Stimulated activated CD8-positive, alpha-beta memory T cell treated with anti-CD3 and anti-CD28 coated beads, Interleukin-7, amount 100 ng/mL, for 48 hours (primary cell): ENCODE measurements at regions not wholly inside any gene's neighbourhood (a gene's known extent, or its start where the extent isn't known, plus 50 kb on each side); places are given as distances from the start of the nearest gene placed in this dataset.

ENCODE experiments used
- DNase-seq, 2 donors: peaks; one replicate each; pipeline ENCODE4 v3.0.0-alpha.2; 2020; ENCODE audit warnings: low read depth in 1 of 2; ENCODE audit errors: extremely low read depth in 1 of 2

DNA sequence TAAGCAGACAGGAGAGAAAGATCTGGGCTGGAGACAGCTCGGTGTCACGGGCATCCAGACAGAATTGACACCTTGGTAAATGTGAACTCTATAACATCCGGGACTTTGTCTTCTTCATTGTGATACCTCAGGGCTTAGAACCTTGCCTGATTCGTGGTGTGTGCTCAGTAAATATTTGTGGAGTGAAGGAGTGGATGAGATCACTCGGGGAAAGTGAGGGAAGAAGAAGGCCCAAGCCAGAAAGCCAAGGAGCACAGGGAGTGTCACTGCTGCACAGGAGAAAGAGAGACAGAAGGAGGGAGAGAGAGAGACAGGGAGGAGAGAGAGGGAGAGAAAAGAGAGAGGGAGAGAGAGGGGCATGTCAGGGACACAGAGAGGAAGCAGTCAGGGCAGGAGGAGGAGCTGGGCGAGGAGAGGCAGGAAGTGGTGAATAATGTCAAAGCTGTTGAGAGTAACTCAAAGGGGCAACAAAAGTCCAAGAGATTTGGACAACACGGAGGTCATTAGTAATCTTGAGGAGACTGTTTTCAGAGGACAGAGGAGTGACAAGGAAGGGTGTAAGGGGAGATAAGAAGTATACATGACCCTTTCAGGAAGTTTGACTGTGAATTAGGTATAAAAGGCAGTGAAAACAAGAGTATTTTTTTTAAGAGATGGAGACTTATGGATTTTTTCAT is 141.6 kb upstream of the MAX start:
- DNase-seq, result no peak

DNA sequence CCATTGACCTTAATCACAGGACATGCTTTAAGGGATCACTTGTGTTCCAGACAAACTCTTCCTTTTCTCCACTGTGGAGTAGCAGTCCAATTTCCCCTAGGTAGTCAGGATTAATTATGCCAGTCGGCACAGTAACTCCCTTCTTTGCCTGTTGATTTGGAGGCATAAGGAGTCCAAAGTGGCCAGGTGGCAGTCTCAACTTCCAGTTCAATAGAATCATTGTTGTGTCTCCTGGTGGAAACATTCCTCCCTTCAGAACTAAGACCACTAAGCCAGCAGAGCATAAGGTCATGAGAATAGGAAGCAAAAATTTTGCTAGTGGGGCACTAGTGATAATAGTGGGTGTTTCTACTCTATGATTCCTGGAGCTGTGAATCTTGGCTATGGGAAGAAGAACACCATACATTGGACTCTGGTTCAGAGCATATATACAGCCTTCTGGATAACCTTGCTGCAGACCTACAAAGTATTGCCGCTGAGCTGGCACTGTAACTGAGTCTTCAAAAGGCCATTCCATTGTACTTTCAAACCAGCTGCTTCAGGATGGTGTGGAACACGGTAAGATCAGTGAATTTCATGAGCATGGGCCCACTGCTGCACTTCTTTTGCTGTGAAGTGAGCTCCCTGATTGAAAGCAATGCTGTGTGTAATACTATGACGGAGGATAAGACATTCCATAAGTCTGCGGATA is 147.3 kb upstream of the MAX start:
- no peak for DNase-seq

DNA sequence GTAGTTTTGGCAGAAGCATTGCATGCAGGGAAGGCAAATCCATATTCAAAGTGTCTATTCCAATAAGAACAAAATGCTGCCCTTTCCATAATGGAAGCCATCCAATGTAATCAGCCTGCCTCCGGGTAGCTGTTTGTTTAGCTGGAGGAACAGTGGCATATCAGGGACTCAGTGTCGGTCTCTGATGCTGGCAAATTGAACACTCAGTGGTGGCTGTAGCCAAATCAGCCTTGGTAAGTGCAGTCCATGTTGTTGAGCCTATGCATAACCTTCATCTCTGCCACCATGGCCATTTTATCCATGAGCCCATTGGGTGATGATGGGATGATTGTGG is 147.8 kb upstream of the MAX start:
- no peak for DNase-seq

DNA sequence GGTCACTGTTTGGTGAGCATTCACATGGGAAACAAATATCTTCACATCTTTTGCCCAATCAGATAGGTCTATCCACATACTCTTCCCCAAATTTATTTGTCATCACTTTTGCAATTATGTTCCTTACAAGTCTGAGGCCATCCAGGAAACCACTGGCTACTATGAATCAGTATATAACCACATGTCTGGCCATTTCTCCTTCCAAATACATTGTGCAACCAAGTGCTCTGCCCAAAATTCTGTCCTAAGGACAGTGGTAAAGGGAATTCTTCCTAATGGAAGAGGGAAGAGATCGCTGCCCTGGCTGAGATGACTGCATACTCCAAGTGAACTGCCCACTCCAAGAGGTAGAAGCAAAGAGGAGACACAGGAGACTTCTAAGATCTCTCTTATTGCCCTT is 148.9 kb upstream of the MAX start:
- no peak for DNase-seq

DNA sequence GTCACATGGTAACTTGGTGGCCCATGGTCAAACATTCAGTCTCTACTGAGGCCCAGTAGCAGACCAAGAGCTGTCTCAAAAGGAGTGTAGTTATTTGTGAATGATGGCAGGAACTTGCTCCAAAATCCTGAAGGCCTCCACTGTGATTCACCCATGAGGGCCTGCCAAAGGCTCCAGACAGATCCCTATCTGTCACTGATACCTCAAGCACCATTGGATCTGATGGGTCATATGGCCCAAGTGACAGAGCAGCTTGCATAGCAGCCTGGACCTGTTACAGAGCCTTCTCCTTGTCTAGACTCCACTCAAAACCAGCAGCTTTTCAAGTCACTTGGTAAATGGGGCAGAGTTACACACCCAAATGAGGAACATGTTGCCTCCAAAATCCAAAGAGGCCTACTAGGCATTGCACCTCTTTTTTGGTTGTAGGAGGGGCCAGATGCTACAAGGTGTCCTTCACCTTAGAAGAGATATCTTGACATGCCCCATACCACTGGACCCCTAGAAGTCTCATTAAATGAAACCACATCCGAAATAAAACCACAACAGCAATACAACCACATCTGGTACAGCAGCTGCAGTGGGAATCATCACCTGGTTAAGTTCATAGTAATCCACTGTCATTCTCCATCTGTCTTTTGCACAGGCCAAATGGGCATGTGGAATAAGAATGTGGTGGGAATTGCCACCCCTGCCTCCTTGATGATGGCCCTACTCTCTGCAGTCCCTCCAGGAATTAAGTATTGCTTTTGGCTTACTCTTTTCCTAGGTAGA is 150.4 kb upstream of the MAX start:
- no peak for DNase-seq

DNA sequence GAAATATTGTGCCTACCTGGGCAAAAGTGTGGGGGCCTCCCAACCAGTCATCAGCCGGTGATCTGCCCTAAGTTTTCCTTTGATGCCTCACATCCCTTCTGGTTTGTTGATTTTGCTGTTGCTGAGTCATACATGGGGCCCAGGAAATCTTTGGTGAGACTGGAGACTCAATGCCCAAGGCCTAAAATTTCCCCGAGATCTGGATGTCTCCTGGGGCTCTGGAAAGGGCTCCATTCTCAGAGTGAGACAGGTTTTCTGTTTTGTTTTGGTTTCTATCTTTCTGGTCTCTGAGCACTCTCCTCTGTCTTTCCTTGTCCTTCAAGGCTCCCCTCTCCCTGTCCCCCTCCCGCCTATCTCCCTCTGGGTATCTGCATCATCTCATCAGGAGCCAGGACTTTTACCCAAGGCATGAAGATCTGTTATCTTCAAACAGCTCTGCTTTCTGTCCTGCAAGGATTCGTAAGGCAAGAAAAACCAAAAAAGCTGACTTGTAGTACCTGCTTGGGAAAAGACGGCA is 152.8 kb upstream of the MAX start:
- no peak for DNase-seq

DNA sequence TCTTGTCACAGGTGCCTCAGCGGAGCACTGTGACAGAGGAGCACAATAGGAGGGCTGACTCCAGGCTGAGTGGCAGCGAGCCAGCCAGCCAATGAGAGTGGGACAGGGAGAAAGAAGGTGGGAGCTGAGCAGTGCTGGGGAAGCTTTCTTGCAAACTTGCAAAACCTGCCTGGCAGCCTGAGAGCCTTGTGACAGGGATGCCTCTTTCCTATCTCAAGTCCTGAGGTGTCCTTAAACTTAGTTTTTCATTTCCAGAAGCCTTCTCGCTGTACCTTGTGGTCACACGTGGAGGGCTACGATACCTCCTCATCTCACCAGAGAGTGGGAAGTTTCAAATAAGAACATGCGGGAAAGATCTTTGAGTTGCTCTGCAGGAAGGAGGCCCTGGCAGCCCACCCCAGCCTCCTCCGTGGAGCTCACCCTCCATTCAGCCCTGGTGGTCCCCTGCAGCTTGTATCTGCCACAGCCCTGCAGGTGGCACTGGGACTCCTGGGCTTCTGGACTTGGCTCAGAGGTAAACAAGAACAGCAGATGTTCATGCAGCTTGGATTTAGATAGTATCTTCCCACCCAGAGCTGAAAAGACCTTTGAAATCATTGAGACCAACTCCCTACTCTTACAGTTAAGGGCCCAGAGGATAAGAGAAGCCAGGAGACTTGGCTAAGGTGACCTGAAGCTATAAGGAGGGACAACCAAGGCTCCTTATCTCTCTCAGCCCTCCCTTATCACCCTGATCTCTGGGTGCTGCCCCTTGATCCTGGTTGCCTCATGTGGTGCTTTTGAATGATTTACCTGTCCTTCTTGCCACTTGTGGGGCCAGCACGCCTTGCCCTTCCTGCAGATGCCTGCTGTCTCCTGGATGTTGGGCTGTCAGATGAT is 153.5 kb upstream of the MAX start:
- DNase-seq, result no peak

DNA sequence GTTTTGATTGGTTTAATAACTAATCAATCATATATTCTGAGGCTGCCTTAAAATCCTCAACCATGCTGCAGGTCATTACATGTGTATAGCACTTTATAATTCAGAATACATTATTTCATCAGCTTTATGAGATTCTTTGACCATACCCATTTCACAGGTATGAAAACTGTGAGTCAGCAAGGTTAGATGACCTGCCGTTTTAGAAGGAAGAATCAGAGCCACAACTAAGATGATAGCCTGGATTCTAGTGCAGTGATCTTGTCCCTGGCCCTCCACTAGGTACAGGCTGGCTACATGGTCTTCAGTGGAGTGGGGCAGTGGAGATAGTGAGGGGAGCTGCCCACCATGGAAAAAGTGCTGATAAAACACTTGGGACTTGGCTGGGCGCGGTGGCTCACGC is 154.4 kb upstream of the MAX start:
- DNase-seq, result no peak

DNA sequence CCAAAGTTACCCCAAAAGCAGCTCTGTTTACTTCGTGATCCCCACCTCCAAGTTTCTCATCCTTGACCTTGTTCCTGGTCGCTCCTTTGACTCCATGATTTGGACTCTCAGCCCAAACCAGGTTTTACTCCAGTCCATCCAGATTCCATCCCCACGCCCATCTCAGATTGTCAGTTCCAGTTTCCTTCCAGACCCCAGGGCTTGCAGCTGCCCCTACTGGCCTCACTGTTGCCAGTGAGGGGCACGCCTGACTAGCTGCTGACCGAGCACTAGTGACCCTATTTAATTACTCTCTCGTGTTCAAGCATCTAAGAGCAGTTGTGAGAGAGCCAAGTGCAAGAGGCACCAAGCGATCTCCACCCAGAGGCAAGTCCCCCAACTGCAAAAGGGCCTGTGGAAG is 155.1 kb upstream of the FUT8 start:
- no peak for DNase-seq

DNA sequence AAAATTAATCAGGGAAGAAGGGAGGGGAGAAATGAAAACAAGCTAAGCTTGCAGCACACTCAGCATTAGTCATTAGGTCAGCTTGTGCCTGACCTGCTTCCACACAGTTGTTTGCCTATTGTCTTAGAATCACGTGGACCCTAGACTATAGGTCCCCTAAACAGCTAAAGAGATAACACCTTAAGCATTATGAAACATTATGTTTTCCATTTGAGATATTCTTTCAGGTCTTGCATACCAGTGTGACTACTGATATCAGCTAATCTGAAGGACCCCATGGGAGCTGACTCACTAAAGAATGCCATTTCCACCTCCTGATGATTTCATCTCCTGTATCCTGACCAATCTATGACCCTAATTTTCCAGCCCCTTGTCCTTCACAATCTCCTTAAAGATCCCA is 154.1 kb upstream of the FUT8 start:
- DNase-seq, result no peak

DNA sequence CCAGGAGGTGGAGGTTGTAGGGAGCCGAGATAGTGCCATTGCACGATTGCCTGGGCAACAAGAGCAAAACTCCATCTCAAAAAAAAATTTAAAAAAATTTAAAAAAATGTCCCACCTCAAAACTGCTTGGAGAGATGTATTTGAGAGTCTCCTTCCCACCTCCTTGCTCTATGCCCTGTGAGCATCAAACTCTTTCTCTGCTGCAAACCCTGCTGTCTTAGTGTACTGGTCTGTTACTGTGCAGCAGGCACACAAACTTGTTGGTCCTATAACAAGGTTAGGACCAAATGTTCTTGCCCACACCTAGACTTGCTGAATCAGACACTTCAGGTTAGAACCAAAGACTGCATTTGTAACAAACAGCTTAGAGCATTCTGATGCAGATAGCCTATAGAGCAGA is 153.5 kb upstream of the FUT8 start:
- no peak for DNase-seq

DNA sequence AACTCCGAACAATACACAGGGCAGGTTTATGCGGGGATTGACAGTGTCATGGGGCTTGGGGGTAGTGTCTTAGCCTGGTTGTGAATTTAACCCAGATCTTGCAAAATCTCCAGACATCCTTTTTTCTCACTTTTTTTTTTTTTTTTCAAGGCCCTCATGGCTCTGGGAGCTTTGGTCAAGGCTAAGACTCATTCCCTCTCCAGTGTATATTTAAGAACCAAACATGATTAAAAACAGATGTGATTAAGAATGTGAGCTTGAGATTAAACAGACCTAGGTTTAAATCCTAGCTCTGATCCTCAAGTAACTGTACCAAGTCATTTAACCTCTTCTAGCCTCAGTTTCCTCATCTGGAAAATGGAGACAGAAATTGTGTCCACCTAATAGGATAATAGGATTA is 151.7 kb upstream of the FUT8 start:
- no peak for DNase-seq

DNA sequence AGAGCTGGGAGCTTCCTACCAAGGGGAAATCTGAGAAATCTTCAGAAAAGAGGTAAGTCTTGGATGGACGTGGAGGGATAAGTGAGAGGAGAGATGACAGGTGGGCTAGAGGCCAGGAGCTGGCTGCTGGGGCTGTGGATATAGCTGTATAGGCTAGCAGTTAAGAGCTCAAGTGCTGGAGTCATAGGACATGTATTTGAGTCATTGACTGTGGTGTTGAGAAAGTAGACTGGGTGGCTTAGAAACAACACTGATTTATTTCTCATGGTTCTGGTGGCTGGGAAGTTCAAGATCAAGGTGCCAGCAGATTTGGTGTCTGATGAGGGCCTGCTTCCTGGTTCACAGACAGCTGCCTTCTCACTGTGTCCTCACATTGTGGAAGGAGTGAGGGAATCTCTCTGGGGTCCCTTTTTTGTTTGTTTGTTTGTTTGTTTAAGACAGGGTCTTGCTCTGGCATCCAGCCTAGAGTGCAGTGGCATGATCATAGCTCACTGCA is 151.1 kb upstream of the FUT8 start:
- no peak for DNase-seq

DNA sequence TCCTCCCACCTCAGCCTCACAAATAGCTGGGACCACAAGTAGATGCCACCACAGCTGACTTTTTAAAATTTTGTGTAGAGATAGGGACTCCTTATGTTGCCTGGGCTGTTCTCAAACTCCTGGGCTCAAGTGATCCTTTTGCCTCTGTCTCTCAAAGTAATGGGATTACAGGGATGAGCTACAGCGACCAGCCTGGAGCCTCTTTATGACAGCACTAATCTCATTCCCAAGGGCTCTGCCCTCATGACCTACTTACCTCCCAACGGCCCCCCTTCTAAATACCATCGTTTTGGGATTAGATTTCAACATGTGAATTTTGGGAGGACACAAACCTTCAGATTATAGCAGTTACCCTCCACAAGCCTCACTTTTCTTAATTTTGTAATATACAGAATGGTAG is 150.6 kb upstream of the FUT8 start:
- no peak for DNase-seq

DNA sequence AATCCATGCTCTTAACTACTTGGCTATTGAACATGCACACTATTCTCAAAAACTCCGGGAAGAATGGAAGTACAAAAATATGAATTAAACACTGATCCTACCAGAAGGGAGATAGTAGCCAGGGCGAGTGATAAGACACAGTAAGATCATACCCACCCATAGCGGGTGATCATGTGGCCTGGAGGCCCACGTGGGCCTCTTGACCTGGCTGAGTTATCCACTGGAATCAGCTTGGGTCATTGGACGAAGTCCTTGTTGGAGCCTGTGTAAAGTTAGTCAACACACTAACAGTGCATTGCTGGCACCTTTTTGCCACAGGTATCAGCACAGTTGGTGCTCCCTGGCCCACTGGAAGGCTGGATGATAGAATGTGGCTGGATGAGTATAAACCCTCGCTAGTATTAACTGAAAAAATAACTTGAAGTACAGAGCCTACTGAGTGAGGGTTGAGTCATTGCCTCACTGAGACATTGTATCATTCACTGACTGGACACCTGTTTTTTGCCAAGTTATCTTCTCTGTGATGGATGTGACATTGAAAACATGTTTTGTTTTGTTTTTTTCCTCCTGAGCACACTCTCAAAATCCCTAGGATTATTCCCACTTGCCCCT is 149.2 kb upstream of the FUT8 start:
- no peak for DNase-seq

DNA sequence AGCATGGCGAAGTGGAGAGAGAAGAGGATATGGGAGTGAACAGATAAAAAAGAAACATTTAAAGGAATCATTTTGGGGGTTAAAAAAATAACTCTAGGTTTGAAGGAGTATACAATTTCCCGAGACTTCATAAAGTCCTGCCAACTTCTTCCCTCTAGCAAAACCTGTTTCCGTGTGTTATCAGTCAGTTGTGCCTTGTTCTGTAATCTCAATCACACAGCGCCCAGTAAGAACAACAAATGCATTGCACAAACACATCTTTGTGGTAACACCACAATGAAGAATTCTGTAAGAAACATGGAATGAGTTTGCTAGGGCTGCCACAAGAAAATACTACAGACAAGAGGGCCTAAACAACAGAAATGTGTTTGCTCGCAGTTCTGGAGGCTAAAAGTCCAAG is 144.7 kb upstream of the FUT8 start:
- DNase-seq, result no peak

DNA sequence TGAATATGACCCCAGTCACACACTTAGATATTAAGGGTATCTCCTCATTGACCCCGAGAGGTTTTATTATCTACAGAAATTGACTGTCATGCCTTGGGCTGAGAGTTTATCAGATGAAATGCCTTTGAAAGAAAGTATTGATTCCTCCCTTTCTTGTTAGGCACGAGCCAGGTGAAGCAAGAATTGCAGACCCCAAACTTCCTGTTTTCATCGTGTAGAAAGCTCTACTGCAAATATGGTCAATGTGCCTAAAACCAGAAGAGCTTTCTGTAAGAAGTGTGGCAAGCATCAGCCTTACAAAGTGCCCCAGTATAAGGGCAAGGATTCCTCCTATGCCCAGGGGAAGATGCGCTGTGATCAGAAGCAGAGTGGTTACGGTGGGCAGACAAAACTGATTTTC is 143.9 kb upstream of the FUT8 start:
- DNase-seq, result no peak

DNA sequence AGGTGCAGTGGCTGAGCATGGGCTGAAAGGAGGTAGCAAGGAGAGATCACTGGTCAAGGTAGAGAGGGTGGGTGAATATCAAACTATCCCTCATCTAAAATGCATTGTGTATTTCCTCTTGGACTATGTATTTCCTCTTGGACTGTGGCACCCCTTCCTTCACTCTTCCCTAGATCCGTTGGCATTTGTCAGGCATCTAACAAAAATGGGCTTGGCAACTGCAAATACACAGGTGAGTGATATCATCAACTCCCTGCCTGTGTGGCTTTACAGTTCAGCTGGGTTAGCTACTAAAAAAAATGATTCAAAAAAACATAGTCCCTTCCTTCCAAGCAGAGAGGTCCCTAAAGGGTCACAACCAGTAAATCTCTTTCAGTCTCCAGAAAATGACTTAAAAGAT is 142.8 kb upstream of the FUT8 start:
- no peak for DNase-seq

DNA sequence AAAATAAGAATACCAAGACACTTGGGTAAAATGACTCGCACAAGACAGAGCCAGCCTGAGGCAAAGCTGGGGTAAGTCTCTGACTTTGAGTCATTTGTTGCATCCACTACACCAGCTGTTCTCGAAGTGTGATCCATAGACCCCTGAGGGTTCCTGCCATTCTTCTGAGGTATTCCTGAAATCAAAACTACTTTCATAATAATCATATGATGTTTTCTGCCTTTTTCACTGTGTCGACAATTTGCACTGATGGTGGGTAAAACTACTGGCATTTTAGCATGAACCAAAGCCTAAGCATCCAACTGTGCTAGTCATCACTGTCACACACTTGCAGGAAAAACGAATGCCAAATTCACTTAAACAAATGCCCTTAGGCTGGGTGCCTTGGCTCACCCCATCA is 135.5 kb upstream of the FUT8 start:
- no peak for DNase-seq

DNA sequence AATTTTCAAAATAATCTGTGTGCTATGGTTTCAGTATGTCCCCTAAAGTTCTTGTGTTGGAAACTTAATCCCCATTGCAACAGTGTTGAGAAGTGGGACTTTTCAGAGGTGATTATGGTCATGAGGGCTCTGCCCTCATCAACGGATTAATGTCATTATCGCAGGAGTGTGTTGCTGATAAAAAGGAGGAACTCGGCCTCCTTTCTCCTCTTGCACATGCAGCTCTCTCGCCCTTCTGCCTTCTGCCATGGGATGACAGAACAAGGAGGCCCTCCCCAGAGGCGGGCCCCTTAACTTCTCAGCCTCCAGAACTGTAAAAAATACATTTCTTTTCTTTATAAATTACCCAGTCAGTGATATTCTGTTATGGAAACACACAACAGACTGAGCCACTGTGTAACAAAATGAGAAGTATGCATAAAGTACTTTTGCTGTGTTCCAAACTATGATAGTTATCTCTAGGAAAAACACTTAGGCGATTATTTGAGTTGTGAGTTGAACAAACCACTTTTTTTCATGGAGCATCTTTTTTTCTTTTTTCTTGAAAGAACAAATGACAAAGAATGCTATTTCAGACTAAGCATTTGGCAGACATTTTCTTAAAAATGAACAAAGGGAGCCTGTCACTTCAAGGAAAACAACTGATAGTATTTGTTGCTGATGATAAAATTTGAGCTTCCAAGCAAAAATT is 134.8 kb upstream of the FUT8 start:
- no peak for DNase-seq
